ENCODE measurements at regions not wholly inside any gene's neighbourhood (a gene's known extent, or its start where the extent isn't known, plus 50 kb on each side); places are given as distances from the start of the nearest gene placed in this dataset.

DNA sequence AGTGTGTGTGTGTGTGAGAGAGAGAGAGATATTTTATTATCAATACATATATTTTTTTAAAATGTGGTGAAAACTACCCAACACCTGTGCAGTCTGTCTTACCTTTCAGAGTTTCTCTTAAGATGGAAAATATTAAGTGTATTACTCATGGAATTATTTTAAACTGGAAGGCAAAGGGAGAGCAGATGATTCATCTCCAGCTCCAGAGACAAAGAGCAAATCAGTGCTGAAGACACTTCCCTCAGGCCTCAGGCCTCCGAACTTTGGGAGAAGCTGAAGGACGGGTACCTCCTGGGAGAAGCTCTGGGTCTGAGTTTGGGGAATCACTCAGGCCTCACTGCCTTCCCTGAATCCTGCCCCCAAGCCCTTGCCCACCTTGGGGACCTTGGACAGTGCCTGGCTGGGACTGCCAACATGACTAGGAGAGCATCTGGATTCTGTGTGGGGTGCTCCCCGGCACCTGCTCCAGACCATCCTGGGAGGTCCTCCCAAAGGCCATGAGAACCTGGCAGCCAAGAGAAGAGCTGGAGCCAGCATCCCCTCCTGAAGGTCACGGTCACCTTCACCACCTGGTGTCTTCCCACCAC, 170.4 kb upstream of the UBL3 start:
- Histone ChIP-seq H3K79me1 (ENCODE audit: low read depth, low read length) (no peaks in the 10 kb centered on the region), H2AFZ (ENCODE audit: low read length) (no peak overlapping the region), H3K27me3 (replicated peaks in 1 of 4; ENCODE audit: control insufficient read depth in 3 of 4, extremely low read depth in 1 of 4, insufficient read depth in 3 of 4, low read length in 3 of 4) (no peaks in the 10 kb centered on the region), H3K23ac (ENCODE audit: insufficient read length) (no peak overlapping the region), H3K36me3 (ENCODE audit: control insufficient read depth in 2 of 4, insufficient read depth in 4 of 4, low read length in 3 of 4) (no peaks in the 10 kb centered on the region), H4K5ac (ENCODE audit: insufficient read length, low read depth, low read length) (no peak overlapping the region), H4K91ac (replicated peaks; ENCODE audit: insufficient read length, low read length) (no peak overlapping the region), H3K9ac (replicated peaks in 1 of 4; ENCODE audit: extremely low read depth in 1 of 4, low read depth in 3 of 4, low read length in 3 of 4) (no peak overlapping the region), H3K4me3 (ENCODE audit: extremely low read depth in 1 of 4, insufficient read depth in 2 of 4, low read depth in 3 of 4, low read length in 4 of 4) (no peak overlapping the region), H4K8ac (ENCODE audit: extremely low read depth, insufficient read depth, low read length) (no peak overlapping the region; the same call in 1 of the 2 replicates), H3K18ac (ENCODE audit: extremely low read depth, low read length) (no peak overlapping the region), H2AK5ac (ENCODE audit: low read depth, low read length) (no peak overlapping the region), H3K4ac (replicated peaks; ENCODE audit: insufficient read length, low read depth, low read length) (no peak overlapping the region), H2BK20ac (ENCODE audit: low read length) (0 out of 2 replicates have a peak overlapping the region, but pooled peaks have one; percentile 40), H3K56ac (replicated peaks; ENCODE audit: insufficient read length, low read depth, low read length) (no peak overlapping the region), H2BK120ac (replicated peaks; ENCODE audit: low read depth, low read length) (no peak overlapping the region), H3K79me2 (ENCODE audit: control insufficient read depth in 1 of 2, insufficient read depth in 2 of 2, low read length in 2 of 2) (no peaks in the 10 kb centered on the region), H4K20me1 (replicated peaks in 1 of 2; ENCODE audit: control insufficient read depth in 1 of 2, insufficient read depth in 2 of 2, low read length in 2 of 2) (no peaks in the 10 kb centered on the region), H3K9me3 (ENCODE audit: insufficient read depth in 2 of 2, low read depth in 1 of 2, low read length in 1 of 2) (no peaks in the 10 kb centered on the region), H3K4me2 (ENCODE audit: insufficient read depth in 1 of 2, low read depth in 2 of 2, low read length in 2 of 2) (no peak overlapping the region), H2BK15ac (ENCODE audit: low read length) (0 out of 2 replicates have a peak overlapping the region, but pooled peaks have one; percentile 32), H3K4me1 (replicated peaks in 1 of 4; ENCODE audit: control insufficient read depth in 3 of 4, insufficient read depth in 4 of 4, low read length in 3 of 4) (peaks cover 4 to 20% (median 6%) of the 10 kb centered on the region in 4 experiments; a peak in 5 of 7 replicates), H2BK12ac (ENCODE audit: low read depth, low read length) (no peak overlapping the region), H3K27ac (ENCODE audit: low read depth, low read length) (no peak overlapping the region), H3K23me2 (ENCODE audit: low read depth, low read length) (no peaks in the 10 kb centered on the region; the same call in 1 of the 2 replicates), H3K14ac (ENCODE audit: insufficient read length) (no peak overlapping the region), H2BK5ac (ENCODE audit: low read depth, low read length) (peak overlapping the region; percentile 22; the same call in 1 of the 2 replicates)
- CTCF ChIA-PET (ENCODE audit: partially characterized antibody): no interaction called here
- TF ChIP-seq BCL11A (IDR thresholded peaks at IDR 0.05; ENCODE audit: low read depth in 2 of 2, low read length in 2 of 2) (no peak), NANOG (IDR thresholded peaks at IDR 0.05; ENCODE audit: insufficient read depth, low read depth, low read length, poor library complexity, severe bottlenecking) (no peak), SP1 (IDR thresholded peaks at IDR 0.05; ENCODE audit: low read depth, low read length) (no peak), GTF2F1 (IDR thresholded peaks at IDR 0.05; ENCODE audit: borderline replicate concordance, low read depth, low read length) (no peak), SIN3A (conservative IDR thresholded peaks at IDR 0.05 in 1 of 2, IDR thresholded peaks at IDR 0.05 in 1 of 2; ENCODE audit: low read depth in 1 of 2, low read length in 2 of 2) (no peak)
- 94% methylated on average over 4 of the region's 4 CpGs; no CpG with 5 or more reads in 1 of the 2 experiments for WGBS, 2 experiments (ENCODE audit: extremely low coverage in 1 of 2, insufficient coverage in 1 of 2, insufficient read length in 1 of 2, insufficient replicate concordance in 2 of 2, low coverage in 1 of 2, low lambda C conversion rate in 2 of 2, missing lambda C conversion rate in 1 of 2)
- DNase-seq (ENCODE audit: low read depth in 1 of 2, low spot score in 2 of 2): no peak
- POLR2A ChIA-PET (ENCODE audit: partially characterized antibody): no interaction called here
- no peak for FAIRE-seq
